ENCODE measurements at regions not wholly inside any gene's neighbourhood (a gene's known extent, or its start where the extent isn't known, plus 50 kb on each side); places are given as distances from the start of the nearest gene placed in this dataset.
"Not testable (repeated sequence)": the region's sequence is repeated elsewhere in the genome, so short reads cannot be mapped to it uniquely, and the experiment has no call there.

DNA sequence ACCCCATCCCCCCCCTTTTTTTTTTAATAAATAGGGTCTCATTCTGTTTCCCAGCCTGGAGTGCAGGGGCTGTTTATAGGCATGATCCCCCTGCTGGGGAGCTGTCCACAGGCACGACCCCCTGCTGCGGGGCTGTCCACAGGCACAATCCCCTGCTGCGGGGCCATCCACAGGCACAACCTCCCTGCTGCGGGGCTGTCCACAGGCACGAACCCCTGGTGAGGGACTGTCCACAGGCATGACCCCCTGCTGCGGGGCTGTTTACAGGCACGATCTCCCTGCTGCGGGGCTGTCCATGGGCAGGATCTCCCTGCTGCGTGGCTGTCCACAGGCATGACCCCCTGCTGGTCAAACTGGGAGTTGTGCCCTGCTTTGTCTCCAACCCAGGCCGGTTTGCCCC is 5290.1 kb upstream of the TPTE start:
- TF ChIP-seq, protein P1, sequence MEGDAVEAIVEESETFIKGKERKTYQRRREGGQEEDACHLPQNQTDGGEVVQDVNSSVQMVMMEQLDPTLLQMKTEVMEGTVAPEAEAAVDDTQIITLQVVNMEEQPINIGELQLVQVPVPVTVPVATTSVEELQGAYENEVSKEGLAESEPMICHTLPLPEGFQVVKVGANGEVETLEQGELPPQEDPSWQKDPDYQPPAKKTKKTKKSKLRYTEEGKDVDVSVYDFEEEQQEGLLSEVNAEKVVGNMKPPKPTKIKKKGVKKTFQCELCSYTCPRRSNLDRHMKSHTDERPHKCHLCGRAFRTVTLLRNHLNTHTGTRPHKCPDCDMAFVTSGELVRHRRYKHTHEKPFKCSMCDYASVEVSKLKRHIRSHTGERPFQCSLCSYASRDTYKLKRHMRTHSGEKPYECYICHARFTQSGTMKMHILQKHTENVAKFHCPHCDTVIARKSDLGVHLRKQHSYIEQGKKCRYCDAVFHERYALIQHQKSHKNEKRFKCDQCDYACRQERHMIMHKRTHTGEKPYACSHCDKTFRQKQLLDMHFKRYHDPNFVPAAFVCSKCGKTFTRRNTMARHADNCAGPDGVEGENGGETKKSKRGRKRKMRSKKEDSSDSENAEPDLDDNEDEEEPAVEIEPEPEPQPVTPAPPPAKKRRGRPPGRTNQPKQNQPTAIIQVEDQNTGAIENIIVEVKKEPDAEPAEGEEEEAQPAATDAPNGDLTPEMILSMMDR (IDR thresholded peaks at IDR 0.05), result peak in 1 of 3 experiments; percentile 17
- not testable (repeated sequence) for TF ChIP-seq POLR2A (IDR thresholded peaks at IDR 0.05)

Measured in testis (tissue), 2 donors.